ENCODE measurements at regions not wholly inside any gene's neighbourhood (a gene's known extent, or its start where the extent isn't known, plus 50 kb on each side); places are given as distances from the start of the nearest gene placed in this dataset.
A peak's percentile ranks its signal among the peaks of the same experiment; 100 is the strongest.
"Not testable (repeated sequence)": the region's sequence is repeated elsewhere in the genome, so short reads cannot be mapped to it uniquely, and the experiment has no call there.

GRCh38 chr4:23021040-23021439 is 328.3 kb downstream of the GBA3 start:
- no peak overlapping the region for H3K4me3 ChIP-seq (ENCODE audit: low read length)
- H3K9me3 ChIP-seq (ENCODE audit: low read length): no peaks in the 10 kb centered on the region
- ATAC-seq (no peak), DNase-seq (no peak)
- no peaks in the 10 kb centered on the region for H3K9me2 ChIP-seq (replicated peaks; ENCODE audit: low read length)
- TF ChIP-seq EZH2 (IDR thresholded peaks at IDR 0.05; ENCODE audit: low read length, unreplicated experiment) (no peak), EZH2phosphoT487 (IDR thresholded peaks at IDR 0.05; ENCODE audit: borderline replicate concordance, low read length) (no peak)
- TF ChIP-seq, protein P1, sequence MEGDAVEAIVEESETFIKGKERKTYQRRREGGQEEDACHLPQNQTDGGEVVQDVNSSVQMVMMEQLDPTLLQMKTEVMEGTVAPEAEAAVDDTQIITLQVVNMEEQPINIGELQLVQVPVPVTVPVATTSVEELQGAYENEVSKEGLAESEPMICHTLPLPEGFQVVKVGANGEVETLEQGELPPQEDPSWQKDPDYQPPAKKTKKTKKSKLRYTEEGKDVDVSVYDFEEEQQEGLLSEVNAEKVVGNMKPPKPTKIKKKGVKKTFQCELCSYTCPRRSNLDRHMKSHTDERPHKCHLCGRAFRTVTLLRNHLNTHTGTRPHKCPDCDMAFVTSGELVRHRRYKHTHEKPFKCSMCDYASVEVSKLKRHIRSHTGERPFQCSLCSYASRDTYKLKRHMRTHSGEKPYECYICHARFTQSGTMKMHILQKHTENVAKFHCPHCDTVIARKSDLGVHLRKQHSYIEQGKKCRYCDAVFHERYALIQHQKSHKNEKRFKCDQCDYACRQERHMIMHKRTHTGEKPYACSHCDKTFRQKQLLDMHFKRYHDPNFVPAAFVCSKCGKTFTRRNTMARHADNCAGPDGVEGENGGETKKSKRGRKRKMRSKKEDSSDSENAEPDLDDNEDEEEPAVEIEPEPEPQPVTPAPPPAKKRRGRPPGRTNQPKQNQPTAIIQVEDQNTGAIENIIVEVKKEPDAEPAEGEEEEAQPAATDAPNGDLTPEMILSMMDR (conservative IDR thresholded peaks at IDR 0.05; ENCODE audit: low read depth, low read length): no peak
- H3K27ac ChIP-seq (ENCODE audit: low read length): peak overlapping the region; percentile 78; the same call in 1 of the 2 replicates
- 0 out of 2 replicates have a peak overlapping the region, but pooled peaks have one; percentile 53 for H3K4me2 ChIP-seq (ENCODE audit: low read length)
- CTCF ChIA-PET: no interaction called here
- no peaks in the 10 kb centered on the region for H3K79me2 ChIP-seq (ENCODE audit: low read length)
- no peak overlapping the region for H2AFZ ChIP-seq (ENCODE audit: low read length)
- H3K9ac ChIP-seq (ENCODE audit: low read length): no peak overlapping the region
- H3K4me1 ChIP-seq (ENCODE audit: insufficient read depth, low read length): peaks cover 15% of the 10 kb centered on the region
- POLR2A ChIA-PET (ENCODE audit: unreplicated experiment): no interaction called here
- H3K27me3 ChIP-seq (ENCODE audit: low read length): no peaks in the 10 kb centered on the region
- no peaks in the 10 kb centered on the region for H3K36me3 ChIP-seq (ENCODE audit: low read depth, low read length)
- BruUV-seq (replicated peaks): no TSS peak
- no peaks in the 10 kb centered on the region for H3F3A ChIP-seq (ENCODE audit: low read length, unreplicated experiment)
- no peaks in the 10 kb centered on the region for H4K20me1 ChIP-seq (ENCODE audit: low read length)
- intact Hi-C loops (cut with micrococcal nuclease): no loop called here

GRCh38 chr4:23020399-23020798 is 327.7 kb downstream of the GBA3 start:
- H3K4me3 ChIP-seq (ENCODE audit: low read length); intact Hi-C loops (cut with micrococcal nuclease); CTCF ChIA-PET; H3K27me3 ChIP-seq (ENCODE audit: low read length); POLR2A ChIA-PET (ENCODE audit: unreplicated experiment); H3K79me2 ChIP-seq (ENCODE audit: low read length); H3K9me2 ChIP-seq (replicated peaks; ENCODE audit: low read length); H3K27ac ChIP-seq (ENCODE audit: low read length); H2AFZ ChIP-seq (ENCODE audit: low read length); DNase-seq; H3K9ac ChIP-seq (ENCODE audit: low read length); BruUV-seq (replicated peaks); ATAC-seq; H3K9me3 ChIP-seq (ENCODE audit: low read length); H3K4me2 ChIP-seq (ENCODE audit: low read length); H3F3A ChIP-seq (ENCODE audit: low read length, unreplicated experiment); H4K20me1 ChIP-seq (ENCODE audit: low read length); H3K36me3 ChIP-seq (ENCODE audit: low read depth, low read length): not testable (repeated sequence)
- peaks cover 15% of the 10 kb centered on the region for H3K4me1 ChIP-seq (ENCODE audit: insufficient read depth, low read length)

- intact Hi-C loops (cut with micrococcal nuclease): no loop called here
- no peaks in the 10 kb centered on the region for H4K20me1 ChIP-seq (ENCODE audit: low read length)
- TF ChIP-seq, protein P1 (conservative IDR thresholded peaks at IDR 0.05; ENCODE audit: low read depth, low read length): no peak
- TF ChIP-seq EZH2phosphoT487 (IDR thresholded peaks at IDR 0.05; ENCODE audit: borderline replicate concordance, low read length) (no peak), EZH2 (IDR thresholded peaks at IDR 0.05; ENCODE audit: low read length, unreplicated experiment) (no peak)
- H3K4me1 ChIP-seq (ENCODE audit: insufficient read depth, low read length): peaks cover 10% of the 10 kb centered on the region
- no peaks in the 10 kb centered on the region for H3K9me2 ChIP-seq (replicated peaks; ENCODE audit: low read length)
- H2AFZ ChIP-seq (ENCODE audit: low read length): no peak overlapping the region
- no peak for DNase-seq
- no peaks in the 10 kb centered on the region for H3F3A ChIP-seq (ENCODE audit: low read length, unreplicated experiment)
- H3K9me3 ChIP-seq (ENCODE audit: low read length): no peaks in the 10 kb centered on the region
- H3K4me3 ChIP-seq (ENCODE audit: low read length): no peak overlapping the region
- H3K9ac ChIP-seq (ENCODE audit: low read length): no peak overlapping the region
- no peaks in the 10 kb centered on the region for H3K27me3 ChIP-seq (ENCODE audit: low read length)
- H3K4me2 ChIP-seq (ENCODE audit: low read length): no peak overlapping the region
- BruUV-seq (replicated peaks): no TSS peak
- no peaks in the 10 kb centered on the region for H3K36me3 ChIP-seq (ENCODE audit: low read depth, low read length)
- CTCF ChIA-PET: no interaction called here
- H3K79me2 ChIP-seq (ENCODE audit: low read length): no peaks in the 10 kb centered on the region
- no peak for ATAC-seq
- POLR2A ChIA-PET (ENCODE audit: unreplicated experiment): no interaction called here
- no peak overlapping the region for H3K27ac ChIP-seq (ENCODE audit: low read length)
These were observed 324.2 kb downstream of the GBA3 start for GRCh38 chr4:23016981-23017380.

Measured in PC-3 (cell line).